HG03558 (cell line): ENCODE measurements at regions not wholly inside any gene's neighbourhood (a gene's known extent, or its start where the extent isn't known, plus 50 kb on each side); places are given as distances from the start of the nearest gene placed in this dataset.
"Not testable (repeated sequence)": the region's sequence is repeated elsewhere in the genome, so short reads cannot be mapped to it uniquely, and the experiment has no call there.

Experiments
- ATAC-seq: cut with Tn5 transposase; IDR thresholded peaks from one replicate; pipeline ENCODE4 v1.9.1; 2021; ENCODE audit warnings: moderate number of reproducible peaks; ENCODE audit not compliant: unreplicated experiment; ENCODE audit errors: extremely low read depth

DNA sequence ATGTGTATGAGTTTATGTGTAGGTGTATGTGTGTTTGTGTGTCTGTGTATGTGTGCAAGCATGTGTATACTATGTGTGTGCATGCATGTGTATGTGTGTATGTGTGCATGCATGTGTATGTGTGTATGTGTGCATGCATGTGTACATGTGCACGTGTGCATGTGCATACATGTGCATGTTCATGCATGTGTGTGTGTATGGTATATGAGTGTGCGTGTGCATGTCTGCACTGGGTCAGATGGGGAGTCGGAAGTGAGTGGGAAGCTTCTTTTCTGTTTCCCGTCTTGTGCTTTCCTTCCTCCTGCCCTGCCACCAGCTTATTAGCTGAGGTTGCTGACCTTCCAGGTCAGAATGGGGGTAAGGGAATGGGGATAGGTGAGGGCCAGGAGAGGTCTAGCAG lies 174.7 kb downstream of the MAP2K4 start:
- ATAC-seq, result no peak

DNA sequence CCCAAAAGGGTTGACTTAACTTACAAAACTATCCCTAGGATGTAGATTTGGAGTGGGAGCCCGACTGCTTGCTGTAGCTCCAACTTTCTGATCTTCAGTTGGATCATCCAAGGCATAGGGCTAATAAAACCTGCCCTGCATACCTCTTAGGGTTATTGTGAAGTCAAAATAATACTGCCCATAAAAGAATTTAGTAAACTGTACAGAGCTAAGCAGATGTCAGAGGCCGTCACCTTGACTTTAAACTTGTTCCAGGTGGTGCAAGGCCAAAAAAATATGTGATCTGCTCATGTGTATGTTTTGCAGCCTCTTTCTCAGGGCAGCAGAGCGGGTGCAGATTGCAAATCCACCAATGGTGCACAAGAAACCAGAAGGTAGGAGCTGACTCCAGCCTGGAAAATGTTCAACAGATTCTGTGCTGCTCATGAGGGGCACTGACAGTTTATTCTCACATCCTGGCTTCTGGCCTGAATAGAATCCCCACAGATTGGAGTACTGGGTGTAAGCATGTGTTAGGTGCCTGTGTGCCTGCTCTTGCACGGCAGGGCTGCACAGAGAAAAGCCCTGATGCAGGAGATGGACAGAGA lies 180.7 kb downstream of the MAP2K4 start:
- ATAC-seq, result no peak

- ATAC-seq, result no peak
Measured at GRCh38 chr17:12209632-12210191, 189.0 kb downstream of the MAP2K4 start.

- not testable (repeated sequence) for ATAC-seq
Measured at GRCh38 chr17:12220714-12221439, 200.2 kb downstream of the MAP2K4 start.

- ATAC-seq, result no peak
Measured at GRCh38 chr17:12222392-12222791, 201.7 kb downstream of the MAP2K4 start.

DNA sequence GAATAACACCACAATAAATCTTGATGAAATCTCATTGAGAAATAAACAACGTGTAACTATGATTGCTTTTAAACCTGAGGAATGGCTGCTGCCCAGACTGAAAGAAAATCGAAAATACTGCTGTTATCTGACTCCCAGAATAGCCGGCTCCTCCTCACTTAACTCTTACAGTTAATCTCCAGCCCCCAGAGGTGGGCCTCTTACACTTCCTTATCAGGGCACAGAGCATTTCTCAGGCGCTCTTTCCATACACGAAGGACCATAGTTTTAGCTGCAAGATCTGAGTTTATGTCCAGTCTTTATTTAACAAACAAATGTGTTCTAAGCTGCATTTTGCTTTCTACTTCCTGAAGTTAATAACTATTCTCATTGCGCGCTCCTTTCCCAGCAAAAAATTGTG lies 206.9 kb downstream of the MAP2K4 start:
- no peak for ATAC-seq

- ATAC-seq, result no peak
Measured at GRCh38 chr17:12229335-12229734, 208.7 kb downstream of the MAP2K4 start.

- ATAC-seq, result no peak
Measured at GRCh38 chr17:12230481-12231354, 210.0 kb downstream of the MAP2K4 start.

DNA sequence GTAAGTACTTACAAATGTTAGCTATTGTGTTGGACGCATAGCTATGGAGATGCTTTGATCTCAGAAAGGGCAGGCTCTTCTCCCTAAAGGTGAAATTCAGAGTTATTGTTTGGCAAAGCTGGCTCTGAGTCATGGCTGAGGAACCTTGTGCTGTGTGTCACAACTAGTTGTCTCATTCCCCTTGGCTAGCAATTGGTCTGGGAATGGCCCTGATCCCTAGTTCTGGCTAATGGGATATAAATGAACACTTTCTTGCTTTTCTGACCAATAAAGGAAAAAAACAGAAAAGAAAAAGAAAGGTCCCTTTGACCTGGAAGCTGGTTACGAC lies 210.6 kb downstream of the MAP2K4 start:
- ATAC-seq, result no peak

- not testable (repeated sequence) for ATAC-seq
Measured at GRCh38 chr17:12239021-12239420, 218.3 kb downstream of the MAP2K4 start.

- no peak for ATAC-seq
Measured at GRCh38 chr17:12242345-12242954, 221.8 kb downstream of the MAP2K4 start.

GRCh38 chr17:12247761-12248160 lies 227.1 kb downstream of the MAP2K4 start:
- ATAC-seq, result no peak

GRCh38 chr17:12250973-12251372 lies 230.3 kb downstream of the MAP2K4 start:
- no peak for ATAC-seq

DNA sequence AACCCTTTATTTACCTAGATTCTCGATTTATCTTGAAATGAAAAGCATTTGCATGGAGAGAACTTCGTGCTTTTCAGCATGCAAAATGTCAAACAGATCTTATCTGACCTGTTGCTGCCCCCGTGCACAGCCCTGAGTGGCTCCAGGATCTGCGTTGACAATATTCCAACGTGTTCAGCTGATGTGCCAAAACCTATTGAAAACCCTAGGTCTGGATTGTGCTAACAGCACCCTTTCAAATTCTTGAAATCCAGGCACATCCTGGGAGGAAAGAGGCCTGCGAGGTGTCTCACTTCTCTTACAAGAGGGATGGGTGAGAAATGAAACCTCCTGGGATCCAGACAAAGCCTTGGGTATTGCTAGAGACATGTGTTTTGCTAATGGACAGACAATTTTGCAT lies 231.8 kb downstream of the MAP2K4 start:
- ATAC-seq, result no peak

DNA sequence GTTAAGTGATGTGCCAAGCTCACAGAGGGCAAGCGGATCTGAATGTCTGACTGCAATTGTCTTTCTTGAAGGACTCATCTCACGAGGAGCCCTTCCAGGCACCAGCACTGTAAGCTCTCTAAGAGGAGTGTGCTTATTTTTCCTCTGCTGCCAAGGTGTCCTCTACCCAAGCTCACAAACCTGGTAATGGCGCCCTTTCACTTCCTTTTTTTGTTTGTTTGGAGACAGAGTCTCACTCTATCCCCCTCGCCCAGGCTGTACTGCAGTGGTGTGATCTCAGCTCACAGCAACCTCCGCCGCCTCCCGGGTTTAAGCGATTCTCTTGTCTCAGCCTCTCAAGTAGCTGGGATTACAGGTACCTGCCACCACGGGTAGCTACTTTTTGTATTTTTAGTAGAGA lies 233.8 kb downstream of the MAP2K4 start:
- no peak for ATAC-seq

- ATAC-seq, result no peak
Measured at GRCh38 chr17:12256380-12256995, 235.8 kb downstream of the MAP2K4 start.

- ATAC-seq, result no peak
Measured at GRCh38 chr17:12257176-12257575, 236.5 kb downstream of the MAP2K4 start.

DNA sequence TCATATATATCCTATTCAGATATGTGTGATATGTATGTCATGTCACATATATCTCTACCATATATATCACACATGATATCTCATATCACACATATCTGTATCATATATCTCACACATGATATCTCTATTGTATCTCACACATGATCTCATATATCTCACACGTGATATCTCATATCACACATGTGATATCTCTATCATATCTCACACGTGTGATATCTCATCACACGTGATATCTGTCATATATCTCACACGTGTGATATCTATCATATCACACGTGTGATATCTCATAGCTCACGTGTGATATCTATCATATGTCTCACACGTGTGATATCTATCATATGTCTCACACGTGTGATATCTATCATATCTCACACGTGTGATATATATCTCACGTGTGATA lies 240.7 kb downstream of the MAP2K4 start:
- ATAC-seq, result no peak

DNA sequence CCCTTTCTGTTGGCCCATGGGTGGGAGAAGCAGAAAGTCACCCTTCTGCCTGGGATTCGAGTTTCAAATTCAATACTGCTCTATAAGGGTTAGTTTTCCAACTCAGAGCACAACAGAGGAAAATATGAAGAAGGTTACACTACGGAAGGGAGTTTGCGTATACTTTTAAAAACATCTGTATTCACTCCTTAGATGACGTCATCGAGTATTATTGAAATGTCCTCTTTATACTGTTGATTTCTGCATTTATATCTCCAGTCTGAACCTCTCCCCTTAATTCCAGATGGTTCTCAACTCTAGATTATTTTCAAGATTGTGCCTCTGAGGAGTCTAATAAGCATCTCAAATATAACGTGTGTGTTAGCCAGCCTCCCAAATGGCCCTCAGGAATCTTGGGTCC lies 249.1 kb downstream of the MAP2K4 start:
- no peak for ATAC-seq

DNA sequence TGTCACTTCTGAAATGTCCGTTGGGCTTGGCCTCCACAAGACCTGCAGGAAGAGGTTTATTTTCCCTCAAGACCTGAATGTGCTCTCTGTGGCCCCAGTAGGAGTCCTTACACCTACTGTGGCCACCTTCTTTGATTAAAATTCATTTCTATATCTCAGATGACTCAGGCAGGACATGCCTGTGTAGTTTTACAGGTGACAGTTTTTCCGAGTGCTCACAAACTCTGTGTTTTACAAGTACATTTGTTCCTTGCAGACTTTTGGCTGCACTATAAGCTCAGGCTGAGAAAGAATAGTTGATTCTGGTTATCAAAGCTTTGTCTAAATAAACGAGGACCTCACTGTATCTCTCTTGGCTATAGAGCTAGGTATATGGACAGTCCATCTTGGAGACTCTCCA lies 257.1 kb downstream of the MAP2K4 start:
- no peak for ATAC-seq
